Hematopoietic multipotent progenitor cell (in vitro differentiated cells): ENCODE measurements at regions not wholly inside any gene's neighbourhood (a gene's known extent, or its start where the extent isn't known, plus 50 kb on each side); places are given as distances from the start of the nearest gene placed in this dataset.
A peak's percentile ranks its signal among the peaks of the same experiment; 100 is the strongest.
"Not testable (repeated sequence)": the region's sequence is repeated elsewhere in the genome, so short reads cannot be mapped to it uniquely, and the experiment has no call there.

Source experiments
- DNase-seq, 3 donors: peaks; one replicate each; pipeline ENCODE4 v3.0.0-alpha.2; 2011 to 2015; ENCODE audit warnings: low read depth in 2 of 3, low spot score in 2 of 3

DNA sequence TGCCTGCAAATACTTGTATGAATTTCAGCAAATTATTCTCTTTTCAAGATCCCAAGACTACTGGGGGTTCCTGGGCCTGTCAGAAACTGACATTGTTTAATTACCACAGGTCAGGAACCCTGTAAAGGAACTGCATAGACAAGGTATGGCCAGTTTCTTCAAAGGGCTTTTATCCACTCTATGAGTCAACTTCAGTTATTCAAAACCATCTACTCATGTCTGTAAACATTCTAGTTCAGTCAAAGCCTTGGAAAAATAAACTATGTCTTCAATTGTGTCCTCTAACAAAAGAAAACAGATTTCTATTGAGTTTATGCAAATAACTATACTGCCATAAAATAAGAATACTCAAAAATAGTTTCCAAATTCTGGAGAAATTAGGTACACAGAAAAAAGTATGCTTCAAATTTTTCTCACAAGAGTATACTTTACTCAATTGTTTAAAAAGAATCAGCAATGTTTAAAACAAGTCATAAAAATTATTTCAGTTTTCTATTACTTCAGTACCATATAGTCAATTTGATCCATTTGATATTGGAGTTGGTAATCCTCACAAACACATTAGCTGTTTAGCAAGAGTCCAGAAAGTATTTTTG, 486.4 kb upstream of the PCDH20 start:
- DNase-seq, result no peak

DNA sequence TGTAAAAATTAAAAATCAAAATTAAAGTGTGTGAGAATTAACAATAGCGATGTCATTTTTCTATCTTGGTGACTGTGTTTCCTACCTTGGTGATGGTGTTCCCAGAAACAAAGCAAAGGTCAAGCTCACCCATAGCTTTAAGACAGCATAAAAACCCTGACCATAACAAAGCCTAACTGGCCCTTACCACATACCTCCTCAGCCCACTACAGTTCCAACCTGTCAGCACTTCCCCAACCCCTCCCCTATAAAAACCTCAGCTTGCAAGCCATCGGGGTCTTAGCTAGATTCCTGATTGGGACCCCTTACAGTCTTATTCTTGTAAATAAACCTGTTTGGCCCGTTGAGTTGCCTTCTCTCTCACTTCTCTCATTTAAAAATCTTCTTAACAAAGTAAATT, 484.4 kb upstream of the PCDH20 start:
- DNase-seq, result no peak

DNA sequence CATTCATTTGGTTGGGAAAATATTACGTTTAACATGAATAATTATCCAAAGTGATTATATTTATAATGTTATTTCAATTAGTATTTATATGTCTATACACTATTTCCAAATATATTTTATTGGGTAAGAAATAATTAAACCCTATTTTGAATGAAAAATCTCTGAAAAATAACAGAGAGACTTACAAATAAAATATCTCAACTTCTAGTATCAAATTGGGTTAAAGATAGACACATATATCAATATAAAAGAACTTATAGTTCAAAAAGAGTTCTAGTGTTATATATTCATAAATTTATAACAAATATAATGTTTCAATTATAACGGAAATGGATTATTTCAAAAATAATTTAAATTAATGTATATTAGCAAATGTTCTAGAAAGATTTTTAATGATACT, 482.6 kb upstream of the PCDH20 start:
- DNase-seq, result no peak

DNA sequence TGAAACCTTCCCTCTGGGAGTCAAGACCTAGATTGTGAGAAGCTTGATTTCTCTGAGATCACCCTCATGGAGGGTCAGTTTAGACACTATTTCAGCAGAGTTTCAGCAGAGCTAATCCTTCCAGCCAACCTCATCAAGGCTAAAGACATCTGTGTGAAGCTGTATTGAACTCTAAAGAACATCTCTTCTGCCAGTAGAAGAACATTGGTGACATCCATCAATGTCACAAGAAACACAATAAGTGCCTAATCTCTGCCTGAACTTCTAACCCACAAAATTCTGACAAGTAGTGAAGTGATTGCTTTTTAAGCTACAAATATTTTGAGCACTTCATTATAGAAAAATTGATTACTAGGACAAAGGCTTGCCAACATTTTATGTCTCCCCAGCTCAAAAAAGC, 475.8 kb upstream of the PCDH20 start:
- DNase-seq, result no peak

DNA sequence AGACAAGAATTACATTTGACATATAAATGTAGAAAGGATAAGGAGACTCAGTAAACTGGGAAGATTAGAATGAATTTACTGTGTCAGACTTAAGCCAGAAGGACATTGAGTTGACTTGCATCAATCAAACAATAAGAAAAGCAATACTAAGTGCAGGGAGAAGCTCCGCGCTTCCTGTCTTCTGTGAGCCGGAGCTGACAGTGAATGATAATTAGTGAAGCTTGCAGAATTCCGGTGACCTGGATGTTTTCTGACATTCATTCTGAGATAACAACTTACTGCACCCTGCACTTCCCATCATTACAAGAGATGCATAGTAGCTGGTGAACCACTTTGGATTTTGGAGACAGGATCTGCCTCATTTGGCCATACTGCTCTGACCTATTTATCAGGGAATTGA, 469.2 kb upstream of the PCDH20 start:
- DNase-seq, result no peak

DNA sequence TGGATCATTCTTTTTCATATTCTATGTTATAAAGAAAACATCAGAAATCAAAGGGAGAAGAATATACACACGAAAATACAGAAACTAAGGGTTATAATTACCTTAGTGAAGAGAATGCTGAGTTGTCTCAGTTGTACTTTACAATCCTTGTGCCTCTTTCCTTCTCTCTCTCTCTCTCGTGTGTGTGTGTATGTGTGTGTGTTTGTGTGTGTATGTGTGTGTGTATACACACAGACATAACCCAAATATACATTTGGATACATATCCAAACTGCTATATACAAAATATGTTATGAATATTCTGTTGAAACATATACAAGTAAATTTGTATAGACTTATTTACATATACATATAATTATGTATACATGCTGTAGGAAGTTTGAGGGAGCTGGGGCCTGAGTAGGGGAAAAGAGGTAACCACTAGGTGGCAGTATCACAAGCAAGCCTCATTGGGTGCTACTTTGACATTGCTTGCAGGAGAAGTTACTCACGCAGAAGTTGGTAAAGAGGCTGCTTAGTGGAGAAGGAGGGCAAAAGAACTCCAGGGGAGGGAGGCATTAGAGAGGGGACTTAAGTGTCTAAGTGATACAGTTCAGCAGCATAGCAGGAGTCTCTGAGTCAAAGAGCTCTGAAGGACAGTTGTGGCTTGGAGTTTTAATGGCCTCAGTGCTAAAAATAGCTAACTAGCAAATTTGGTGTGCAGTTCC, 465.1 kb upstream of the PCDH20 start:
- DNase-seq, result peak in 2 of 3 donors; percentile 6 to 11

DNA sequence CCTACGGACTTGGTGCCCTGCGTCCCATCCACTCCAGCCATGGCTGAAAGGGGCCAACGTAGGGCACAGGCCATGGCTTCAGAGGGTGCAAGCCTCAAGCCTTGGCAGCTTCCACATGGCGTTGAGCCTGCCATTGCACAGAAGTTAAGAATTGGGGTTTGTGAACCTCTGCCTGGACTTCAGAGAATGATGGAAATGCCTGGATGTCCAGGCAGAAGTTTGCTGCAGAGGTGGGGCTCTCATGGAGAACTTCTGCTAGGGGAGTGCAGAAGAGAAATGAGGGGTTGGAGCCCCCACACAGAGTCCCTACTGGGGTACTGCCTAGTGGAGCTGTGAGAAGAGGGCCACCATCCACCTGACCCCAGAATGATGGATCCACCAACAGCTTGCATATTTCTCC, 462.9 kb upstream of the PCDH20 start:
- DNase-seq, result not testable (repeated sequence)

DNA sequence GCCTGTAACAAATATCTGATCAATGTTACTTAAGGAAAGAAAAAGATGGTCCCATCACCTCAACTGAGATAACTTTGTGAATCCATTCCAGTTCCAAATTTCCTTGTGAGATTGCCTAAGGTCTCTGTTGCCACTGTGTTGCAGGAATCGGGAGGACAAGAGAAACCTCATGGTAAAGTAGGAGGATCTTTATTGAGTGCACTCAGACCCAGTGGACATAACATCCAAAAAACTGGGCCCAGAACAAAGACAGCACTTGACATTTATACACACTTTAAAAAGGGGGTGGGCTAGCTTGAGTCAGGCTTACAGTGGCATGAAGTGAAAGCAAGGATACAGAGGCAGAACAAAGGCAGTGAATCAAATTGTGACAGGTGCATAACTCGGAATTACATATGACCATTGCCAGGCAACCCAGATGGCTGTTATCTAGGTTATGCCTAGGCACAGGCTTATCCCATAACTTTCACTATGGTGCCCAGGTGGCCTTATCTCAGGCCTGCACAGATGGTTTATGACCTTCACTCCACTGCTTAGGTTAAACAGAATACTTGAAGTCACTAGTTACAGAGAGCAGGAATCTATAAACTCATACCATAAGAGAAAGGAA, 459.4 kb upstream of the PCDH20 start:
- DNase-seq, result no peak

DNA sequence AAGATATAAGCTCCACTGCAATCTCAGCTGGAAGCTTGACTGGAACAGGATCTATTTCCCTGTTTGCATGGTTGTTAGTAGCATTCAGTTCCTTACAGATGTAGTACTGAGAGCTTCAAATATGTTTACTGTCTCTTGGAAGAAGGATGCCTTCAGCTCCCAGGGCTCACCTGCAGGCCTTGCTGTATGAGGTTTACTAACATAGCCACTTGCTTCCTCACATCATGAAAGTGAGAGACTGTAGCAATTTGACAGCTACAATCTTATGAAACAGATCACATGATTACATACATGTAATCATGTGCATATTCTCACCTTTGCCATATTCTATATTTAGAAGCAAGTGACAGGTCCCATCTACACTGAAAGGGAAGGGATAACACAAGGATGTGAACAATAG, 458.1 kb upstream of the PCDH20 start:
- no peak for DNase-seq

DNA sequence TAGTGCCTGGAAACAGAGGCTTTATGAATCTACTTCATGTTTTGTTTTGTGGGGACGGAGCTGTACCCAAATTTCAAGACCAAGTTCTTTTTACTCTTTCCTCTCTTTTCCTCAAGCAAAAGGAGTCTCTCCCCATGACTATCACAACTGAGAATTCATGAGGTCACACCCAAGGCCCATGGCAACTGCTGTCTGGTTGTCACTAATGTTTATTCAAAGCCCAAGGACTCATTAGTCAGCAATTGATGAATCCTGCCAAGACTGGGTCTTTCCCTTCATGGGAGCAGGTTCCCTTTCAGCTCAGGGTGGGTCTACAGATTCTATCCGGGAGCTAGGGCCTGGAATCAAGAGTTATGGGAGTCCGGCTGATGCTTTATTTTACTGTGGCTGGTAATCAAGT, 441.5 kb upstream of the PCDH20 start:
- no peak for DNase-seq

DNA sequence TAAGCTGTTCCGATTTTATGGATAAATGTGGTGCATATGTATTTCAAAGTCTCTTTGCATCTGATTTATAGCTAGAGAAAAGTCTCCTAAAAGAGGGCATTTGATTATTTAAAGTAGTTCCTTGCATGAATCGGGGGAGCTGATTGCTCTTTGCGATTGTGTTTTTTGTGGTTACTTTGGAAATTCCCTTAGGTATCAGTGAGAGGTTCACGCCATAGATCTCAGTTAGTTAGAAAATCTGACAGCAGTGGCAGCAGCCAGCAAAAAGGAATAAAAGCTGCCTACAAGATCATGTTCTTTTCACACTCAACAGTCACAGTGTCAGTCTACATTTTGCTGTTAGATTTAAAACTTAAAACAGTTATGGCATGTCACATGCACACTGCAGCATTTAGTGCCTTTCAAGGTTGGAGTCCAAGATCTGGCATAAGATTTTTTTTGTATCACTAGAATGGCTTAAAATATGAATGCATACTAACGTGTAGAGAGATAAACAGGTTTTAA, 436.5 kb upstream of the PCDH20 start:
- no peak for DNase-seq

DNA sequence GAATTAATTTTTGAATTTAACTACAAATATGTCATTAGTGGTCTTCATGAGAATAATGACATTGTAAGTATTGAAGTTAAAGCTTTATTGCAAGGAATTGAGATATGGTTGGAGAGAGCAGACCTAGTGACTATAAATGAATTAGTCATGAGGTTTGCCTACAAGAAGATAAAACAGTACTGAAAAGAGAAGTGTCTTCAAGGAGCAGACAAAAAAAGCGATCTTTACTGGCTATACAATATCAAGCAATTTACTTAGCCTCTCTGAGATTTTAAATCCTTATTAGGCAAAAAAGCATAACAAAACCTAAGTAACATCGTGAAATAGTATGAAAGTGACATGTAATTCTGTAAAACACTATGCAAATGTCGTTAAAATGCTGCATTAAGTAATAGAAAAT, 435.1 kb upstream of the PCDH20 start:
- no peak for DNase-seq

DNA sequence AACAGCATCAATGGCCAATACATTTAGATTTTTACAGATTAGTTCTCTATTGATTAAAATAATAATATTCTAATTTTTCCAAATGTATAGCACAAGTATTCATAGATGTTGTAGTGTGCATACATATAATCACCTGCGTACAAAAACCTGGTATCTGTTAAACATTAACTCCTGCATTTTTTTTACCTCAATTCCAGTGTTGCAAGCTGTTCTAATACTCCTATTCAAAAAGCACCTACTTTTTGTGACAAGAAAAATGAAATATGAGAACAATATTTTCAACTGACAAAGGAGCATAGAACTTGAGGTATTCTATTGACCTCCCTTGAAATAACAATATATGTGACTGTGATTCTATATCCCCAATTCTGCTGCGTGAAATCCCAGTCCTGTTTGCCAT, 422.9 kb upstream of the PCDH20 start:
- no peak for DNase-seq

DNA sequence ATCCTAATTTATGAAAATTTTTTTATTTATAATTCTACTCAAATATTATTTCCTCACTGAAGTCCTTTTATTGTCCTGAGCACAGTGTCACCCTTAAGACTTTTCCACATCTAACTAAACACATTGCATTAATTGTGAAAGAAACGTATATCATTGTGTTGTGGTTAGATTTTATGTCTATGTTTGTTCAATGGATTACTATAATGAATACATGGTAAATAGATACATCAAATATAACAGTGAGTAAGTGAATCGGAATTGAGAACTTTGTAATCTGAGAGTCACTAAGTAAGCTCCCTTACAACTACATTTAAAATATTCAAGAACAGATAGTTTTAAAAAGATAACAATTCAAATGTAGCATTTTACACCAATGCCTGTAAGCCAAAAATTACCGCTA, 417.6 kb upstream of the PCDH20 start:
- DNase-seq, result no peak

DNA sequence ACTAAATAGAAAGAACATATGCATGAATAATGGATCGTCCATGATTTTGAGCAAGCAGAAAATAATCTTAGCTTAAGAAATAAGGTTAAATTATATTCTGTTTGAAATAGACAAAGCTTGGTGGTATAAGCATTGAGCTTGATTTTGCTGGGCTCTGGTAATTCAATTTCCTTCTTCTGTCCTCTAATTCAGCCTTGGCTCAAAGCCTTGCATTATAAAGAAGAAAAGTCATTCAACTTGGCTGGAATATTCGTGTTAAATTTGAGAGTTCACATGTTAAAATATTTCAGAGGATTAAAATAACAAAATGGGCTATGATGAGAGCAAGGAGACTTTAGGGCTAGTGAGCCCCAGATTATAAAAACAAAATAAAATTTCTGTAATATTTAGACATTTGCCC, 415.4 kb upstream of the PCDH20 start:
- no peak for DNase-seq

DNA sequence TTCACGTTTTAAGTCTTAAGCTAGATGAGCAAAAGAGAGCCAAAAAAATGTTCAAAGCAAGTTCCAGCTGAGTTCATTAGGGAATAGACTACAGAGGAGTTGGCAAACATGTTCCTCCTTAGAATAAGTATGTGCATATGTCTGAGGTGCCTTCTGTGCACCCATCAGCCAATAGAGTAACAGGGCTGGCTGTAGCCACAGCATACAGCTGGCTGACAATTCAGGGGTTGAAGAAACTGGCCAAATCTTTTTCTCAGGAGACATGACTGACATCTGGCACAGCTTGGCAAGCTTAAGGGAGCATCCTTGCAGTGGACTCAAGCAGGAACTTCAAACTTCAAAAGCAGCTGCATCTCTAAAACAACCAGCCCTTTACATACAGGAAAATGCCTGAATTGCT, 414.8 kb upstream of the PCDH20 start:
- DNase-seq, result no peak

DNA sequence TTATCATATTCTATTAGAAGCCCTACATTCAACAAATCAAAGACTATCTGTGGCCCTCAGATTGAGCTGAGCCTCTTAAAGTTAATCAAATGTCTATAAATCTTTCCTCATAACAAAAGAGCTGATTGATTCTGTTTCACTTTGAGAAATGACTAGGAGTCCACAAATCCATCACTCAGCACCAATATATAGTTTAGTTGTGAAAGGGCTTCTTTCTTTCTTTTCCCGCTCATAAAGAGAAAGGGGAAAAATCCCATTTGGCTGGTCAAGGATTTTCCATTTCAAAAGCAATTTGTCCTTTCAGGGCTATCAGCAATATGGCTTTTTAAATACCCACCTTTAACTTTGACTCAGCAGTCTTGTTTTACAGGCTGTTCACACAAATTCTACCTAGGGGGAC, 408.5 kb upstream of the PCDH20 start:
- no peak for DNase-seq

DNA sequence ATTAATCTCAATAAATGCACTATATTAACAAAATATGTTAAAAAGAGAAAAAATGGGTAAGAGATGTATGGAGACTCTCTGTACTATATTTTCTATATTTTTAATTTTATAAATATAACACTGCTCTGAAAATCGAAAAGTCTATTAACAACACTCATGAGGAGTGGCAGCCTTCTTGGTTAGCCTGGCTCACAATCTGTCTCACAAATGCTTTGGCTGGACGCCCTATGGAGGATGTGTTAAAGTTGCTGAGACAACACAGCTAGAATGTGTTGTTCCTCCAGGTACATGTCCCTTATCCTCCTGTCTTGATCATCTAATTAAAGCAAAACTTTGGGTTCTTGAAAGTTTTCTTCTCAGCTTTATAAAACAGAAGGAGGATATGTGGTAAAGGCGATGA, 396.6 kb upstream of the PCDH20 start:
- no peak for DNase-seq

DNA sequence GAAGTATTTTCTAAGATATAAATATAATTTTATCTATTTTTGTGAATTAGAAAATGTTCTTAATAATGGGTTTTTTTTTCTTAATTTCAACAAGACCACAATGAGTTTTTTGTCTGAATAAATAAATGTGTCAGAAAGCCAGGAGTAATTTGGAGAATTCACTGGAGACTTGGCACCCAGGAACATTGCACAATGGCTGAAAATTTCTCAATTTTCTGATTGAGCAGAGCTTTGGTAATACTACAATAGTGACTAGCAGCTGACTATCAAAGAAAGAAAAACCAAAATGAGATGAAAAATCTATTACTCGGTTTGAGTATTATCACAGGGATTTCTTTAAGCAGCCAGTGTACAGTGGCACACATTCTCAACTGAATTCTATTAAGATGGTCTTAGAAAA, 394.4 kb upstream of the PCDH20 start:
- DNase-seq, result no peak

DNA sequence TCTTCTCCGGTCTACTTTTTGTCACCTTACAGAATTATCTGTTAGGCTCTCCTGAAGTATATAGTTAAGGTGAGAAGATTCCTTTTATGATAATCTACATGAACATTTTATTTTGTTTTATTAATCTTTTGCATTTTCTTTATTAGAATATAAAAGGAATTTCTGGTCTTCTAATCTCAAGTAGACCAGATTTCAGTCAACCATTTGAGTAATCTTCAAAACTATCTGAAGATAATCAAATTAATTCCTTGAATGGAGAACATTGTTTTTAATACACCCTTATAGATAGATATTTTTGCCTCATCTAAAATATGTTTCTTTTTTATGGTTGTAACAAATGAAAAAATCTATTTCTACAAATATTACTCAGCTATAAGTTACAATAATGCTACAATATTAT, 381.7 kb upstream of the PCDH20 start:
- no peak for DNase-seq

DNA sequence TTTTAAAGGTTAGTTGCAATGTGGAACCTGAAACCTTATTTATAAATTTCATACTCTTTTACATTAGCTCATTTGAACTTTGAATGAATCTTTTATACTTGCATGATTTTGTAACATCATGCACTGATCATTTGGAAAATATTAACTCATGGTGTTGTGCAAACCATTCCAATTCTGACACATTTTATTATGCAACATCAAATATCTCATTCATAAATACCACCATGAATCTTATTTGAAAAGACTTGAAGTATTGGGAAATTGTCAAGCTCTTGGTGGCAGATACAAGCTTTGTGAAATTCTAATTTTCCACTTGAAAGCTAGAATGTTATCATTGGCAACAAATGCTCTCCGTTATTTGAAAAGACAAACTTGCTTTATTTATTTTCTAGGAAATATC, 379.9 kb upstream of the PCDH20 start:
- DNase-seq, result no peak

DNA sequence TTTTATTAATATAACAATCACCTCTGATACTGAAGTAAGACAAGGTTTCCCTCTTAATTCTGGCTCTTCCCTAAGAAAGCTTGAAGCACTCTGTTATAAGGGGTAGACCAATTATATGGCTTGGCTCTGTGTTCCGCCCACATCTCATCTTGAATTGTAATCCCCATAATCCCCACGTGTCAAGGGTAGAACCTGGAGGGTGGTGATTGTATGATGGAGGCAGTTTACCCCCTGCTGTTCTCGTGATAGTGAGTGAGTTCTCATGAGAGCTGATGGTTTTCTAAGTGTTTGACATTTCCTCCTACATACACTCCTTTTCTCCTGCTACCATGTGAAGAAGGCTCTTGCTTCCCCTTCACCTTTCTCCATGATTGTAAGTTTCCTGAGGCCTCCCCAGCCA, 363.8 kb upstream of the PCDH20 start:
- DNase-seq, result no peak
